T-helper 1 cell treated with Interleukin-12 subunit alpha and Interleukin-12 subunit beta and Interleukin-4 antibody, amounts not matched to agents 30 μg/mL and 1 μg/mL, for 36 hours (primary cell): ENCODE measurements at regions not wholly inside any gene's neighbourhood (a gene's known extent, or its start where the extent isn't known, plus 50 kb on each side); places are given as distances from the start of the nearest gene placed in this dataset.

ENCODE experiments used
- H3K27ac Mint-ChIP-seq: one replicate; pipeline ENCODE4 v1.8.0; 2021; ENCODE audit warnings: mild to moderate bottlenecking, mixed read lengths
- H3K27me3 Mint-ChIP-seq: one replicate; pipeline ENCODE4 v1.8.0; 2021; ENCODE audit warnings: low read depth, mixed read lengths
- H3K36me3 Mint-ChIP-seq: one replicate; pipeline ENCODE4 v1.8.0; 2021; ENCODE audit warnings: low read depth, mixed read lengths
- H3K4me1 Mint-ChIP-seq: one replicate; pipeline ENCODE4 v1.8.0; 2021; ENCODE audit warnings: low read depth, mixed read lengths
- H3K4me3 Mint-ChIP-seq: one replicate; pipeline ENCODE4 v1.8.0; 2021; ENCODE audit warnings: mild to moderate bottlenecking, moderate library complexity, mixed read lengths
- H3K9me3 Mint-ChIP-seq: one replicate; pipeline ENCODE4 v1.8.0; 2021; ENCODE audit warnings: mixed read lengths

DNA sequence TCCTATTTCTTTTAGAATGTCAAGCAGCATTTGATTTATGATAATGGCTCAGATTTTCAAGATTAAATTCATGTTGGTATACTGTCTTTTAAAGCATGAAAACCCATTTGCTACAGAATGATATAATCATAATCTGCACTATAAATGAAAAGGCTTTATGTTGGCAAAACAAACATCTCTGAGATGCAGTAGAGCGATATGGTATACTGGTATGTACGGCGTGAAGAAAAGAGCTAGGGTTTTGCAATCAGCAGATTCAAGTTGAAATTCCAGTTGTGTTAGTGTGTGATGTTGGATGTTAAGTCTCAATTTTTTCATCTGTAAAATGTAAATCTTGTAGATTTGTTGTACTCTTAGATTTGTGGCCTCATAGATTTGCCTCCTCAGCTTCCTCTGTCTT, 53.2 kb upstream of the DYRK2 start:
- Mint-ChIP-seq H3K4me1 (peaks cover 38% of the 10 kb centered on the region), H3K27me3 (no peaks in the 10 kb centered on the region), H3K36me3 (peaks cover 14% of the 10 kb centered on the region), H3K27ac (no peak overlapping the region), H3K9me3 (peaks cover 32% of the 10 kb centered on the region), H3K4me3 (no peak overlapping the region)

DNA sequence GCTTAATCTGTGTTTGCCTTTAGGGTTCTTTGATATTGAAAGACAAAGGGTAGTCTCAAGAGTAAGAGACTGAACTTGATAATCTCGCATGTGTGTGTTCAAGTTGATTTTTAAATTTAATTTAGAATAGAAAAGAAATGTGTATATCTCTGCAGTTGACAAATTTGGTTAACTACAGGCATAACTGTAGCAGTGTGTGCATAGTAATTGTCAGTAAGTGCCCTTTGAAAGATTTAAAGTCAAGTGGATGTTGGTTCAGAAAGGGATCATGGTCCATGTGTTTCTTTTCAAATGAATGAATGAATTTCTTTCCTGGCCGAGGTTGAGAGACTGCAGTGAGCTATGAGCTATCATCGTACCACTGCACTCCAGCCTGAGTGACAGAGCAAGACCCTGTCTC, 49.9 kb upstream of the DYRK2 start:
- H3K4me1 Mint-ChIP-seq, result peaks cover 13% of the 10 kb centered on the region
- peaks cover 7% of the 10 kb centered on the region for H3K36me3 Mint-ChIP-seq
- peaks cover 5% of the 10 kb centered on the region for H3K27me3 Mint-ChIP-seq
- H3K9me3 Mint-ChIP-seq, result peaks cover 22% of the 10 kb centered on the region
- no peak overlapping the region for H3K27ac Mint-ChIP-seq
- H3K4me3 Mint-ChIP-seq, result no peak overlapping the region
